Left renal pelvis (tissue), 4 donors: ENCODE measurements at regions not wholly inside any gene's neighbourhood (a gene's known extent, or its start where the extent isn't known, plus 50 kb on each side); places are given as distances from the start of the nearest gene placed in this dataset.

ENCODE experiments used
- DNase-seq, 4 donors: peaks; one replicate each; pipeline ENCODE4 v3.0.0-alpha.2; 2013; ENCODE audit warnings: low read depth in 4 of 4, low spot score in 3 of 4

GRCh38 chr4:125735102-125735501 is 420.3 kb downstream of the FAT4 start:
- no peak for DNase-seq

GRCh38 chr4:125736057-125736456 is 421.3 kb downstream of the FAT4 start:
- DNase-seq, result no peak

GRCh38 chr4:125739760-125740159 is 425.0 kb downstream of the FAT4 start:
- DNase-seq, result no peak

- DNase-seq, result no peak
These were observed 427.2 kb downstream of the FAT4 start for GRCh38 chr4:125741825-125742452.

DNA sequence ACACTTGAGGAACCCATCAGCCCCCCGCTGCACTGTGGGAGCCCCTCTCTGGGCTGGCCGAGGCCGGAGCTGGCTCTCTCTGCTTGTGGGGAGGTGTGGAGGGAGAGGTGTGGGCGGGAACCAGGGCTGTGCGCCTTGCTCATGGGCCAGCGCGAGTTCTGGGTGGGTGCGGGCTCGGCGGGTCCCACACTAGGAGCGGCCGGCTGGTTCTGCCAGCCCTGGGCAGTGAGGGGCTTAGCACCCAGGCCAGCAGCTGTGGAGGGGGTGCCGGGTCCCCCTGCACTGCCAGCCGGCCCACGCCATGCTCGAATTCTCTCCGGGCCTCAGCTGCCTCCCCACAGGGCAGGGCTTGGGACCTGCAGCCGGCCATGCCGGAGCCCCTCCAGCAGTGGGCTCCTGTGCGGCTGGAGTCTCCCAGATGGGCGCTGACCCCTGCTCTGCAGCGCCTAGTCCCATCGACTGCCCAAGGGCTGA is 430.2 kb downstream of the FAT4 start:
- DNase-seq, result no peak

- DNase-seq, result no peak
These were observed 434.6 kb downstream of the FAT4 start for GRCh38 chr4:125749354-125749753.

GRCh38 chr4:125750399-125750798 is 435.6 kb downstream of the FAT4 start:
- no peak for DNase-seq

GRCh38 chr4:125750828-125751466 is 436.2 kb downstream of the FAT4 start:
- DNase-seq, result no peak

DNA sequence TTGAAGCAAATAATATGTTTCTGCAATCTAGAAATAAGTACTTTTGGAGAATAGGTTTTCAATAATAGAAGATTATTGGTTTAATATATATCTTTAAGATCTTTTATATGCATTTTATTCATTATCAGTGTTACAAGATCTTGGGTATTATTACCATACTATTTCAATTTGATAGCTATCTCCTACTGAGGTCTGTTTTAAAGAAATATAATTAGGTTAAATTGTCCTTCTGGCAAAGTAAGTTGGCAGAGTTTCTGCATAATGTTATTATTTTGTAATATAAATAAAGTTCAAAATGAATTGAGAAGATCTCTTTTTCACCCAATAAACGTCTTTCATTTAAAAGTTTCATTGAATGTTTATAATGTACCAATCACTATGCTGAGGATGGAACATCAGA is 443.7 kb downstream of the FAT4 start:
- no peak for DNase-seq

- no peak for DNase-seq
These were observed 445.6 kb downstream of the FAT4 start for GRCh38 chr4:125760201-125760819.

DNA sequence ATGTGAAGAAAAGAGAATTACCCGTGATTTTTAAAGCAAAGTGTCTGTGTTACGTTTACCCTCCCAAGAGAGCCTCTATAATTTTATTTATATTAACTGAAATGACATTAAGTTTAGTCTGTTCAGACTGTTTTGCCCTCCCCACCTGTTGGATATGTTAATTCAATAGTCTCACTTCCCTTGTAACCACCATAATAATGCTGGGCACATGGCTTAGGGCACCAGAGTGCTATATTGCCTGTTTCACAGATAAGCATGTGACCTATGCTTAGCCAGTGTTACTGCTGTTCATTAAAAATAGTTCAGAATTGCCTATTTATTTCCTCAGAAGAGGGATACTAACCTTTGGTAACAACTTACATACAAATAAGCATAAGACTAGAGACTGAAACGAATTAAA is 446.2 kb downstream of the FAT4 start:
- no peak for DNase-seq

DNA sequence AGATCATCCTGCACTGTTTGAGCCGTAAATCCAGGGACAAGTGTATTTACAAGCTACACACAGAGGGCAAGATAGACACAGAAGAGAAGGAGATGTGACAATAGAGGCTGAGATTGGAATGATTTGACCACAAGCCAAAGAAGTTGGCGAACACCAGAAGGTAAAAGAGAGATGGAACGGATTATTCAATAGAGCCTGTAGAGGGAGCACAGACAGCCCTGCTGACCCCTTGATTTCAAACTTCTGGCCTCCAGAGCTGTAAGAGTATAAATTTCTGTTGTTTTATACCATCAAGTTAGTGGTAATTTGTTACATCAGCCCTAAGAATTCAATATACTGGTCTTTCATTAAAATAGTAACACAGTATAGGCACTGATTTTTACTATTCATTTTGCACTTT is 447.8 kb downstream of the FAT4 start:
- no peak for DNase-seq

DNA sequence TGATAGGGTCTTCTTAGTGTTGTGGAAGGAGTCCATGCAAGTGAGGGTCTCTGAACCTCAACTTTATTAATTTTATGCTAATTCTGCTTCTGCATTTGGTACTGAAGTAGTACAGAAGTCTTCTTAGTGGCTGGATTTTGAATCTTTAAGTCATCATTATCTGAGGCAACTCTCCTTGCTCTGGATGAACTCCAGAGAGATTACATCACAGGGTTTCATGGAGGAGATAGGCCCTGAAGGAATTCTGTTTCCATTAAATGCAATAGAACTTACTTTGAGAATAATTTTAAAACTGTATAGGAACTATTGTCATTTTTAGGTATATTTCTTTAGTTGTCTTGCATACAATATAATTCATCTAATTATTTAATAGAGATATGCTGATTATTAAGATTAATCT is 451.2 kb downstream of the FAT4 start:
- no peak for DNase-seq

GRCh38 chr4:125770814-125771398 is 456.2 kb downstream of the FAT4 start:
- no peak for DNase-seq

- no peak for DNase-seq
These were observed 457.9 kb downstream of the FAT4 start for GRCh38 chr4:125772680-125773079.

GRCh38 chr4:125773502-125773901 is 458.7 kb downstream of the FAT4 start:
- no peak for DNase-seq

DNA sequence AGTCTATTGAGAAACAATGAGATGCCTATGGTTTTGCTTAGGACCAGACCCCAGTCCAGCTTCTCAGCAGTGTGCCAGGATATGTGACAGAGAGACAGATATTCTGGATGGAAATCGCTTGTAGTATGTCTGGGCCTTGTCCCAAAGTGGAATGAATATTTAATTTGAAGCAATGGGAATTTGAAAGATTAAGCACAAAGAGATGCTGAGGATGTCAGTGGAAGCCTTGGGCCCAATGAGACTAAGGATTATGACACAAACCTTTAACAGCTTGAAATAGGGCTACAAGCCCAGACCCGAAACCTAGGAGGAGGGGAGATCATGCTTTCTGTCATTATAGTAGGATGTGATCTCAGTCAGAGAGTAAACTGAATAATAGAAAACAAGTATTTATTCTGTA is 459.2 kb downstream of the FAT4 start:
- DNase-seq, result no peak

GRCh38 chr4:125776146-125776545 is 461.4 kb downstream of the FAT4 start:
- no peak for DNase-seq

DNA sequence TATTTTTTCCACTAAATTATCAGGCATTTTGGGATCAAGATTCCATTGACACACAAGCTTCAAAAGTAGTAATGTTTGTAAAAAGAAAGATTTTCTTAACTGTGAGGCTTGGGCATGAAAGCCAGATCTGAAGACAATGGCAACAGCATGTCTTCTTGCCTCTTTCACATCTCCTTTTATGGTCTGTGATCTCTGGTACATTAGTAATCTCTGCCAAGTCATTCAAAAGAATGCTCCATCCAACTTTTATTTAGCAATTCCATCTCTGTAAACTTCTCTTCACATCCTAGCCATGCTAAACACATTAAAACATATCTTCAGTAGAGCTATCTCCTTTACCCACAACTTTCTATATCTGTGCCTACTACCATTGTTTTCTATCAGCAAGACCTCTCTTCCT is 465.4 kb downstream of the FAT4 start:
- no peak for DNase-seq

- DNase-seq, result no peak
These were observed 466.0 kb downstream of the FAT4 start for GRCh38 chr4:125780747-125781146.

DNA sequence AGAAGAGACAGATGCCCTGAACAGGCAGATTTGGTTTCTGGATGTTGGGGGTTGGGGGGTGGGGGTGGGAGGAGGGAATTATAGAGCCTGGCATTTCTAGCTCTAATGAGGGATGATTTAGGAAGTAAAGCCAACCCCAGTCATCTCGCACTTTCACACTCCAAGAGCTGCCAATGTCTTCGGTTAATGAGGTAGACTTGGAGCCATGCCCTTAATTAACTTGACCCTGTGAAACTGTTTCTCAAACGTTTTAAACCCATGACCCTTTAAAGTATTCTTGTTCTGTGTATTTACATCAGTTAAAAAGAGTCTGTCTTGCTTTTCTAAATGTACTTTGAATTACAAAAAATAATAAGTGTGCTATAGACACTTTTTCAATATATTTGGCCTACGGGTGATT is 466.9 kb downstream of the FAT4 start:
- DNase-seq, result peak in 1 of 4 donors; percentile 4

DNA sequence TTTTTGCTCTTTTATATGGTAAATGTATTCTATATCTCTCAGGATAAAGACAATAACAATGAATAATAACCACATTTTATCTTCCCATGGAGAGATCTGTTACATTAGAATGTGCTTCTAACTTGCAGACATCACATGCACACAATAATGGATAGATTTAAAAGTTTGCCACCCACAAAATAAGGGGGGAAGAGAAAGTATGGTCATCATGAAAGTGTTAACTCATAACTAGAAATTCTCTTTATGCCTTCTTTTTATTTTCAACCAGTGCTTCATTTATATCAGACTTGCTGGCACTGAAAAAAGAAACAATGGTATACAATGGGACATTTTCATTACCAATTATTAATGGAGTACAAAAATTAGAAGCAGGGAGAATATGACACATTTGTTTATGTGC is 470.0 kb downstream of the FAT4 start:
- DNase-seq, result no peak
